Epithelial cell of esophagus (primary cell): ENCODE measurements at regions not wholly inside any gene's neighbourhood (a gene's known extent, or its start where the extent isn't known, plus 50 kb on each side); places are given as distances from the start of the nearest gene placed in this dataset.

Source experiments
- DNase-seq: peaks from one replicate; pipeline ENCODE4 v3.0.0; 2010; ENCODE audit warnings: low read depth
- H3K4me3 ChIP-seq: 2 replicates; pipeline ENCODE4 v1.5.1; 2011; ENCODE audit warnings: mild to moderate bottlenecking, low read length, control low read depth
- CTCF ChIP-seq: IDR thresholded peaks from 2 replicates; pipeline ENCODE4 v1.5.1; 2011; ENCODE audit warnings: low read depth, mild to moderate bottlenecking, low read length, control low read depth, inconsistent platforms; ENCODE audit not compliant: insufficient read depth; ENCODE audit errors: missing control alignments

- no peak for TF ChIP-seq CTCF
- DNase-seq: no peak
- no peak overlapping the region for H3K4me3 ChIP-seq
Measured at GRCh38 chr18:67652288-67652687, 135.8 kb upstream of the DSEL start.

GRCh38 chr18:67651438-67651837 is 134.9 kb upstream of the DSEL start:
- H3K4me3 ChIP-seq: no peak overlapping the region
- no peak for TF ChIP-seq CTCF
- no peak for DNase-seq

- no peak overlapping the region for H3K4me3 ChIP-seq
- no peak for TF ChIP-seq CTCF
- DNase-seq: no peak
Measured at GRCh38 chr18:67650686-67651385, 134.3 kb upstream of the DSEL start.

GRCh38 chr18:67646890-67647289 is 130.4 kb upstream of the DSEL start:
- DNase-seq: no peak
- no peak for TF ChIP-seq CTCF
- H3K4me3 ChIP-seq: no peak overlapping the region

GRCh38 chr18:67644226-67644625 is 127.7 kb upstream of the DSEL start:
- TF ChIP-seq CTCF: no peak

GRCh38 chr18:67639872-67640271 is 123.4 kb upstream of the DSEL start:
- H3K4me3 ChIP-seq: no peak overlapping the region
- no peak for TF ChIP-seq CTCF
- DNase-seq: no peak

More at GRCh38 chr18:67644226-67644625, 127.7 kb upstream of the DSEL start:
- no peak for DNase-seq
- H3K4me3 ChIP-seq: no peak overlapping the region
